Embryonic facial prominence (tissue), 1 donor: ENCODE measurements at regions not wholly inside any gene's neighbourhood (a gene's known extent, or its start where the extent isn't known, plus 50 kb on each side); places are given as distances from the start of the nearest gene placed in this dataset.
A peak's percentile ranks its signal among the peaks of the same experiment; 100 is the strongest.

ENCODE experiments used
- DNase-seq: peaks from one replicate; pipeline ENCODE4 v3.0.0-alpha.2; 2016; ENCODE audit errors: extremely low spot score

- no peak for DNase-seq
These were observed 228.2 kb downstream of the TBL1XR1 start for GRCh38 chr3:176969066-176969465.

- DNase-seq: no peak
These were observed 228.7 kb downstream of the TBL1XR1 start for GRCh38 chr3:176968631-176969030.

GRCh38 chr3:176967522-176967921, 229.8 kb downstream of the TBL1XR1 start:
- DNase-seq: no peak

- no peak for DNase-seq
These were observed 232.6 kb downstream of the TBL1XR1 start for GRCh38 chr3:176964661-176965060.

GRCh38 chr3:176961916-176962315, 235.4 kb downstream of the TBL1XR1 start:
- DNase-seq: no peak

- no peak for DNase-seq
These were observed 237.4 kb downstream of the TBL1XR1 start for GRCh38 chr3:176959867-176960266.

- DNase-seq: no peak
These were observed 238.7 kb downstream of the TBL1XR1 start for GRCh38 chr3:176958560-176958959.

- DNase-seq: no peak
These were observed 242.8 kb downstream of the TBL1XR1 start for GRCh38 chr3:176954517-176954916.

GRCh38 chr3:176953106-176954060, 243.9 kb downstream of the TBL1XR1 start:
- DNase-seq: no peak

- no peak for DNase-seq
These were observed 245.5 kb downstream of the TBL1XR1 start for GRCh38 chr3:176951586-176952292.

GRCh38 chr3:176951144-176951543, 246.1 kb downstream of the TBL1XR1 start:
- DNase-seq: no peak

GRCh38 chr3:176950743-176951142, 246.5 kb downstream of the TBL1XR1 start:
- DNase-seq: no peak

GRCh38 chr3:176948151-176948550, 249.1 kb downstream of the TBL1XR1 start:
- no peak for DNase-seq

- DNase-seq: no peak
These were observed 251.1 kb downstream of the TBL1XR1 start for GRCh38 chr3:176946202-176946601.

GRCh38 chr3:176942305-176942704, 255.0 kb downstream of the TBL1XR1 start:
- DNase-seq: no peak

GRCh38 chr3:176941689-176942088, 255.6 kb downstream of the TBL1XR1 start:
- DNase-seq: no peak

GRCh38 chr3:176939022-176939817, 258.1 kb downstream of the TBL1XR1 start:
- DNase-seq: peak; percentile 77

- no peak for DNase-seq
These were observed 259.3 kb downstream of the TBL1XR1 start for GRCh38 chr3:176937994-176938393.

- no peak for DNase-seq
These were observed 259.7 kb downstream of the TBL1XR1 start for GRCh38 chr3:176937541-176937940.

GRCh38 chr3:176935194-176935888, 261.9 kb downstream of the TBL1XR1 start:
- DNase-seq: no peak

- DNase-seq: no peak
These were observed 262.6 kb downstream of the TBL1XR1 start for GRCh38 chr3:176934698-176935097.
